Choroid plexus epithelial cell (primary cell): ENCODE measurements at regions not wholly inside any gene's neighbourhood (a gene's known extent, or its start where the extent isn't known, plus 50 kb on each side); places are given as distances from the start of the nearest gene placed in this dataset.
A peak's percentile ranks its signal among the peaks of the same experiment; 100 is the strongest.

Experiments
- DNase-seq: peaks from one replicate; pipeline ENCODE4 v3.0.0-alpha.2; 2010; ENCODE audit warnings: low read depth
- H3K4me3 ChIP-seq: 2 replicates; pipeline ENCODE4 v1.5.1; 2011; ENCODE audit warnings: low read depth, mild to moderate bottlenecking, control low read depth, low read length, moderate library complexity
- TF ChIP-seq, protein P1 (sequence below): conservative IDR thresholded peaks from 2 replicates; pipeline ENCODE4 v1.5.1; 2011; ENCODE audit warnings: low read depth, mild to moderate bottlenecking, control low read depth, inconsistent platforms, low read length, moderate library complexity

DNA sequence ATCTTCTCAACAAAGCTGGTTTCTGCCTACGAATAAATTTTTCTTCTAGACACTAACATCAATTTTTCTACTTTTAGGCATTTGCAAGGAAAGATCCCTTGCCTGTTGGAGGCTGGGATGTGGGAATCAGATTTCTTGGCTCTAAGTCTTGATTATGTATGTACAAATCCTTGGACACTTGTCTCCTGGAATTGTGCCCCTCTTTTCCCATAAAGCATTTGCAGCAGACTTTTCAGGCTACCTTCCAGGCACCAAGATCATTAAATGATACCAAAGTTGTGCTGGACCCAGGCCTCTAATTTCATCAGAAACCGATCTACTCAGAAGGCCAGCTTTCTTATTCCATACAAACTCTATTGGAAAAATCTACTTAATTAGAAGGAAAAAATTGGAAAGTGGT is 339.5 kb upstream of the DIPK2B start:
- no peak overlapping the region for H3K4me3 ChIP-seq
- TF ChIP-seq, protein P1, sequence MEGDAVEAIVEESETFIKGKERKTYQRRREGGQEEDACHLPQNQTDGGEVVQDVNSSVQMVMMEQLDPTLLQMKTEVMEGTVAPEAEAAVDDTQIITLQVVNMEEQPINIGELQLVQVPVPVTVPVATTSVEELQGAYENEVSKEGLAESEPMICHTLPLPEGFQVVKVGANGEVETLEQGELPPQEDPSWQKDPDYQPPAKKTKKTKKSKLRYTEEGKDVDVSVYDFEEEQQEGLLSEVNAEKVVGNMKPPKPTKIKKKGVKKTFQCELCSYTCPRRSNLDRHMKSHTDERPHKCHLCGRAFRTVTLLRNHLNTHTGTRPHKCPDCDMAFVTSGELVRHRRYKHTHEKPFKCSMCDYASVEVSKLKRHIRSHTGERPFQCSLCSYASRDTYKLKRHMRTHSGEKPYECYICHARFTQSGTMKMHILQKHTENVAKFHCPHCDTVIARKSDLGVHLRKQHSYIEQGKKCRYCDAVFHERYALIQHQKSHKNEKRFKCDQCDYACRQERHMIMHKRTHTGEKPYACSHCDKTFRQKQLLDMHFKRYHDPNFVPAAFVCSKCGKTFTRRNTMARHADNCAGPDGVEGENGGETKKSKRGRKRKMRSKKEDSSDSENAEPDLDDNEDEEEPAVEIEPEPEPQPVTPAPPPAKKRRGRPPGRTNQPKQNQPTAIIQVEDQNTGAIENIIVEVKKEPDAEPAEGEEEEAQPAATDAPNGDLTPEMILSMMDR: no peak
- DNase-seq: no peak

DNA sequence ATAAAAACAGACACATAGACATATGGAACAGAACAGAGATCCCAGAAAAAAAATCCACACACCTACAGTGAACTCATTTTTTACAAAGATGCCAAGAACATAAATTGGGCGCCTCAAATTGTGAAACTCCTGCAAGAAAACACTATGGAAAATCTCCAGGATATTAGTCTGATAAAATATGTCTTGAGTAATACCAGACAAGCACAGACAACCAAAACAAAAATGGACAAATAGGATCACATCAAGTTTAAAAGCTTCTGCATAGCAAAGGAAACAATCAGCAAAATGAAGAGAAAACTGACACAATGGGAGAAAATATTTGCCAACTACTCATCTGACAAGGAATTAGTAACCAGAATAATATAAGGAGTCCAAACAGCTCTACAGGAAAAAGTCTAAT is 337.3 kb upstream of the DIPK2B start:
- TF ChIP-seq, protein P1: no peak
- H3K4me3 ChIP-seq: no peak overlapping the region
- no peak for DNase-seq

DNA sequence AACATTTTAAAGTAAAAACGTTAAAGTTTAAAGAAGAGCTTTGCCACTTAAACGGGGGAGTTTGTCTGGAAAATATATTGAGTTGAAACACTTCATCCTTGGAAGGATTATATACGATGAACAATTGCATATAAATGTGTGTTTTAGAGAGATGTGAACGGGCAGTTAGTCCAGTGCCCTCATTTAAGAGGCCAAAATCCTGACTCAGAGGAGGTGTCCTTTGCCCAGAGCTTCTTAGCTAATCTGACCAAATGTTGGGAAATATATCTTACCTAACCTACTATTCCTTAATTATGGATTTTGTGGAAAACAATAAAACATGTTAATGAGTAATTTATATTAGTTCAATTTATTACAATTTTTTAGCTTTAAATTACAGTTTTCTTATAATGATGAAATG is 327.2 kb upstream of the DIPK2B start:
- no peak overlapping the region for H3K4me3 ChIP-seq
- DNase-seq: no peak
- TF ChIP-seq, protein P1: no peak

DNA sequence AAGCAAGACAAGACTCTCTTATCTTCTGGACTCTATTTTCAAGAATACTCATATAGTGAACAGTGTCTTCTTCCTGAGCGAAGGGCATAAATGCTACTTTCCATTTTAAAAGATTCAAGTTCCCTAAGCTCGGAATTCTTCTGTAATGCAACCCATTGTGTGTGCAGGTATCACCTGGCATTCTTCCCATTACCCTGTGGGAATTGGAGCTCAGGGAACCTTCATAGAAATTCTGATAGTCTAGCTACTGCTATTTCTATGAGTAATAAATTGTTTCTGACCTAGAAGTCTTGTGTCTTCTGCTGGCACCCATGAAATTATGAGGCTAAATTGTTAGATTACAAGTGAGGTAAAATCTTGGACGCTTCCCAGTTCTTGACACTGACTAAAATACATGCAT is 324.1 kb upstream of the DIPK2B start:
- no peak for DNase-seq
- H3K4me3 ChIP-seq: no peak overlapping the region
- TF ChIP-seq, protein P1: no peak

DNA sequence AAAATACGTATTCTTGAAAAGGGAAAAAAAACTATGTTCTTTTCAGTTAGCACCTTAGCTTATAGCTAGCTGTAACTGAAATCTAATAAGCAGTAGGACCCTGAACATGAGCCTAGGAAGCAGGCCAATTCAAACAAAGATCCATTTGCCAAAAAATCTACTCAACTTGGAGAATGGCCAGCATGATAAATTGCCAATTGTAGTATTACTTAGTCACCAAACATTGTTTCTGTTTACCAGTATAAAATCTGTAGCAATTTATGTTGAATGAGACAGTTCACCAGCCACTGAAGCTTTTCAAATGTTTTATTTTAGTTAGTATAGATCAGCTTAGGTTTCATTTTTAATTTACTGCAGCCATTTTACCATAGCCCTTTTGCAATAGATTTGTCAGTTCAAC is 323.6 kb upstream of the DIPK2B start:
- no peak overlapping the region for H3K4me3 ChIP-seq
- TF ChIP-seq, protein P1: no peak
- no peak for DNase-seq

DNA sequence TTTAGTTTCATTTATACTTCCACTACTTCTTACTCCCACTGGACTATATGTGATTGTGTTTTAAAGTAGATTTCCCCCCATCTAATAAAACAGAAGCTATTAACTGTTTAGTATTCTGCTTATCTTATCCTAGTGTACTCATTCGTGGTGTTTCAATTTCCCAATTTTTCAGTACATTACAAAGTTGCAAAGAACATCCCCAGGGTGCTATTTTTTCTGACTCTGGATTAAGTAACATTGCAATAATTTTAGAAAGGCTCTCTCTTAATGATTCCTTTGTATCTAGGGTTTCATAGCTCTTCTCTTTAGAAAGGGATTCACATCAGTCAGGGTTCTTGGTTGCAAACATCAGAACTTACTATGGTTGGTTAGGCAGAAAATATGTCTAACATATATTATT is 317.9 kb upstream of the DIPK2B start:
- TF ChIP-seq, protein P1: no peak
- H3K4me3 ChIP-seq: no peak overlapping the region
- DNase-seq: no peak

DNA sequence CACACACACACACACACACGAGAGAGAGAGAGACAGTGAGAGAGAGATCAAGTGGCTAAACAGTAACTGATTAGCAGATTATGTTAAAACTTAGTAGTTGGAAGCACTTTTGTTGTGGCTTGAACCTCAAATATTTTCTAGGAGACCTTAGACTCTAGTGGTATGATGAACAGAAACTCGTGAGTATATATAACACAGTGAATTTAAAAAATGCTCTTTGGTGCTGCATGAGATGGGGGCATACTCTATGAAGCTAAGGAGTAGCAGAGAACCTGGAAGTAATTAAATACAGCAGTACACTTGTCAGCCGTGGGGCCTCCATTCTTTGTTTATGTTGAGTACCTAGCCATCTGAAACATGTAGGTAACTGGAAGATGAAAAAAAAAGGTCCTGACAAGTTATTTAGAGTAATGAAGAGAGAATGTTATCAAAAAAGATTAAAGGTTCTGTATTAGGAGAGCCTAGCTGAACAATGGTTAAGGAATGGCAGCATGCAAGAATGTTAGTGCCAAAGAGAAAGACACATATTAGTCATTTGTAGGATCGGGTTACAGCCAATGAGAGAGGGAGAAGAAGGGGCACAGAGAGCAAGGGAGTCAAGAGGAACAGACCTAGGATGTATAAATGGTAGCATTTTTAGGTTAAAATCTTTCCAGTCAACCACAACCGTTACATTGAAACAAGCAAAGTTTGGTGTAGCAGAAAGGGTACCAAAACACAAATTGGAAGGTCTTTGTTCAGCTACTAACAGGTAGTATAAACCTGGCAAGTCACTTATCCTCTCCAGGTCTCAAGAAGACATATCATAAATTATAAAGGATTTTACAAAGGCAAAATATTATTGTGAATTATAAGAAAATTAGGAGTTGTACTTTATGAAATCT is 316.7 kb upstream of the DIPK2B start:
- DNase-seq: peak; percentile 69
- TF ChIP-seq, protein P1: no peak
- H3K4me3 ChIP-seq: no peak overlapping the region
